Vagina (tissue), 2 donors: ENCODE measurements at regions not wholly inside any gene's neighbourhood (a gene's known extent, or its start where the extent isn't known, plus 50 kb on each side); places are given as distances from the start of the nearest gene placed in this dataset.

ENCODE experiments used
- DNase-seq, 2 donors: peaks; one replicate each; pipeline ENCODE4 v3.0.0-alpha.2; 2017; ENCODE audit errors: extremely low spot score in 2 of 2
- H3K27ac ChIP-seq: fragments of 200-600 bp; sonication (generic); one replicate; pipeline ENCODE4 v1.5.1; 2019
- H3K27me3 ChIP-seq: fragments of 200-600 bp; sonication (generic); one replicate; pipeline ENCODE4 v1.5.1; 2019
- H3K36me3 ChIP-seq, 2 donors: fragments of 200-600 bp; sonication (generic); one replicate each; pipeline ENCODE4 v1.5.1; 2017 to 2019
- H3K4me1 ChIP-seq: fragments of 200-600 bp; sonication (generic); one replicate; pipeline ENCODE4 v1.5.1; 2019
- H3K4me3 ChIP-seq, 2 donors: fragments of 200-600 bp; sonication (generic); 1 replicate in 1 of 2; 2 replicates in 1 of 2; pipeline ENCODE4 v1.5.1; 2016 to 2019
- H3K9me3 ChIP-seq: fragments of 200-600 bp; sonication (generic); one replicate; pipeline ENCODE4 v1.5.1; 2019
- CTCF ChIP-seq, 3 experiments: fragments of 450-650 bp in 2 of 3; fragments of 200-600 bp in 1 of 3; sonication (generic) in 1 of 3; IDR thresholded peaks; one replicate each; pipeline ENCODE4 v1.5.1; 2017 to 2019; ENCODE audit warnings: antibody characterized with exemption in 3 of 3, mild to moderate bottlenecking in 2 of 3, moderate library complexity in 2 of 3
- POLR2A ChIP-seq, 2 donors: fragments of 450-650 bp; IDR thresholded peaks; one replicate each; pipeline ENCODE4 v1.6.1; 2017; ENCODE audit warnings: antibody characterized with exemption in 2 of 2, mild to moderate bottlenecking in 2 of 2, moderate library complexity in 2 of 2
- POLR2AphosphoS5 ChIP-seq, 2 donors: sonication (generic); formaldehyde crosslinking; IDR thresholded peaks; one replicate each; pipeline ENCODE4 v1.9.0; 2017; ENCODE audit warnings: antibody characterized with exemption in 2 of 2, mild to moderate bottlenecking in 2 of 2, low read depth in 1 of 2; ENCODE audit not compliant: insufficient read depth in 1 of 2
- intact Hi-C: fragments of 100-400 bp; cut with DNase I; formaldehyde crosslinking; loops from one replicate; pipeline ENCODE4 v1.15.1; 2023

GRCh38 chr10:14450041-14450491 is 119.3 kb upstream of the FRMD4A start:
- H3K27ac ChIP-seq: no peak overlapping the region
- no peaks in the 10 kb centered on the region for H3K4me1 ChIP-seq
- H3K4me3 ChIP-seq: no peak overlapping the region
- intact Hi-C loops: no loop called here
- no peaks in the 10 kb centered on the region for H3K9me3 ChIP-seq
- TF ChIP-seq POLR2A (IDR thresholded peaks at IDR 0.05): no peak
- TF ChIP-seq CTCF (IDR thresholded peaks at IDR 0.05): no peak
- no peak for TF ChIP-seq POLR2AphosphoS5 (IDR thresholded peaks at IDR 0.05; ENCODE audit: insufficient read depth in 1 of 2, low read depth in 1 of 2)
- H3K36me3 ChIP-seq: no peaks in the 10 kb centered on the region
- H3K27me3 ChIP-seq: no peaks in the 10 kb centered on the region
- DNase-seq: no peak

- Histone ChIP-seq H3K4me3 (no peak overlapping the region), H3K27ac (no peak overlapping the region), H3K27me3 (no peaks in the 10 kb centered on the region), H3K4me1 (no peaks in the 10 kb centered on the region), H3K9me3 (no peaks in the 10 kb centered on the region), H3K36me3 (no peaks in the 10 kb centered on the region)
- intact Hi-C loops: no loop called here
- DNase-seq: no peak
- TF ChIP-seq POLR2A (IDR thresholded peaks at IDR 0.05): no peak
- TF ChIP-seq POLR2AphosphoS5 (IDR thresholded peaks at IDR 0.05; ENCODE audit: insufficient read depth in 1 of 2, low read depth in 1 of 2): no peak
- TF ChIP-seq CTCF (IDR thresholded peaks at IDR 0.05): no peak
Measured at GRCh38 chr10:14449293-14449815, 118.6 kb upstream of the FRMD4A start.

GRCh38 chr10:14448197-14448990 is 117.7 kb upstream of the FRMD4A start:
- H3K36me3 ChIP-seq: no peaks in the 10 kb centered on the region
- TF ChIP-seq POLR2A (IDR thresholded peaks at IDR 0.05) (no peak), CTCF (IDR thresholded peaks at IDR 0.05) (no peak), POLR2AphosphoS5 (IDR thresholded peaks at IDR 0.05; ENCODE audit: insufficient read depth in 1 of 2, low read depth in 1 of 2) (no peak)
- H3K4me3 ChIP-seq: no peak overlapping the region
- no peaks in the 10 kb centered on the region for H3K9me3 ChIP-seq
- H3K27ac ChIP-seq: no peak overlapping the region
- no peaks in the 10 kb centered on the region for H3K4me1 ChIP-seq
- intact Hi-C loops: no loop called here
- no peak for DNase-seq
- H3K27me3 ChIP-seq: no peaks in the 10 kb centered on the region

- H3K36me3 ChIP-seq: no peaks in the 10 kb centered on the region
- H3K9me3 ChIP-seq: no peaks in the 10 kb centered on the region
- H3K27ac ChIP-seq: no peak overlapping the region
- TF ChIP-seq CTCF (IDR thresholded peaks at IDR 0.05) (no peak), POLR2AphosphoS5 (IDR thresholded peaks at IDR 0.05; ENCODE audit: insufficient read depth in 1 of 2, low read depth in 1 of 2) (no peak), POLR2A (IDR thresholded peaks at IDR 0.05) (no peak)
- H3K27me3 ChIP-seq: no peaks in the 10 kb centered on the region
- intact Hi-C loops: no loop called here
- DNase-seq: no peak
- no peak overlapping the region for H3K4me3 ChIP-seq
- no peaks in the 10 kb centered on the region for H3K4me1 ChIP-seq
Measured at GRCh38 chr10:14447094-14447839, 116.5 kb upstream of the FRMD4A start.
